HEK293 (cell line): ENCODE measurements at regions not wholly inside any gene's neighbourhood (a gene's known extent, or its start where the extent isn't known, plus 50 kb on each side); places are given as distances from the start of the nearest gene placed in this dataset.

Experiments used
- CTCF ChIA-PET: fragments of 350-600 bp; formaldehyde crosslinking; extraction: SDS; loops from one replicate; lab custom pipeline; 2021; ENCODE audit warnings: antibody characterized with exemption; lab: Yijun Ruan, JAX
- POLR2A ChIA-PET: fragments of 300-600 bp; formaldehyde crosslinking; extraction: SDS; loops from one replicate; lab custom pipeline; 2020; ENCODE audit warnings: antibody characterized with exemption, inconsistent platforms; lab: Yijun Ruan, JAX
- H3K27ac ChIP-seq: fragments of 200-500 bp; sonication (Bioruptor generic); 2 replicates; pipeline ENCODE4 v1.5.1; 2014; ENCODE audit warnings: low read depth, low read length, control low read depth, inconsistent platforms; ENCODE audit errors: extremely low read depth
- H3K36me3 ChIP-seq, 2 experiments: fragments of 200-500 bp in 1 of 2; sonication (Bioruptor generic) in 1 of 2; 1 replicate in 1 of 2; 2 replicates in 1 of 2; pipeline ENCODE4 v1.5.1; 2014 to 2017; ENCODE audit warnings: inconsistent platforms in 2 of 2, low read length in 2 of 2; ENCODE audit not compliant: control insufficient read depth in 2 of 2, insufficient read depth in 1 of 2
- H3K4me1 ChIP-seq: fragments of 200-500 bp; sonication (Bioruptor generic); 2 replicates; pipeline ENCODE4 v1.5.1; 2014; ENCODE audit warnings: mild to moderate bottlenecking, low read length, inconsistent platforms; ENCODE audit not compliant: control insufficient read depth, insufficient read depth
- H3K4me3 ChIP-seq: 2 replicates; pipeline ENCODE4 v1.5.1; 2011; ENCODE audit warnings: low read depth, mild to moderate bottlenecking, control low read depth, low read length, moderate library complexity
- H3K9me3 ChIP-seq: fragments of 200-500 bp; sonication (Bioruptor generic); 2 replicates; pipeline ENCODE4 v1.5.1; 2014; ENCODE audit warnings: low read depth, low read length, inconsistent platforms; ENCODE audit not compliant: control insufficient read depth, insufficient read depth
- ATF2 ChIP-seq: fragments of 450-650 bp; formaldehyde crosslinking; IDR thresholded peaks from 2 replicates; pipeline ENCODE4 v1.5.1; 2016; ENCODE audit warnings: missing biosample characterization, missing genetic modification characterization, low read depth
- KLF1 ChIP-seq: fragments of 450-650 bp; formaldehyde crosslinking; IDR thresholded peaks from 2 replicates; pipeline ENCODE4 v1.5.1; 2016; ENCODE audit warnings: missing biosample characterization, missing genetic modification characterization
- KLF16 ChIP-seq: fragments of 450-650 bp; formaldehyde crosslinking; IDR thresholded peaks from 2 replicates; pipeline ENCODE4 v1.5.1; 2017; ENCODE audit warnings: missing biosample characterization, missing genetic modification characterization
- ZBTB49 ChIP-seq: fragments of 450-650 bp; formaldehyde crosslinking; IDR thresholded peaks from 2 replicates; pipeline ENCODE4 v1.5.1; 2016; ENCODE audit warnings: missing biosample characterization, missing genetic modification characterization, low read depth
- ZNF280D ChIP-seq: fragments of 450-650 bp; formaldehyde crosslinking; IDR thresholded peaks from 2 replicates; pipeline ENCODE4 v1.5.1; 2016; ENCODE audit warnings: missing biosample characterization, missing genetic modification characterization
- ZNF37A ChIP-seq: fragments of 450-650 bp; IDR thresholded peaks from 2 replicates; pipeline ENCODE4 v1.5.1; 2018; ENCODE audit warnings: missing biosample characterization, missing genetic modification characterization
- ZNF426 ChIP-seq: fragments of 450-650 bp; formaldehyde crosslinking; IDR thresholded peaks from 2 replicates; pipeline ENCODE4 v1.5.1; 2017; ENCODE audit warnings: missing biosample characterization, missing genetic modification characterization, mild to moderate bottlenecking, inconsistent platforms, moderate library complexity
- ZNF518A ChIP-seq: fragments of 450-650 bp; formaldehyde crosslinking; conservative IDR thresholded peaks from 2 replicates; pipeline ENCODE4 v1.5.1; 2016; ENCODE audit warnings: low read depth, missing biosample characterization, missing genetic modification characterization
- ZNF544 ChIP-seq: fragments of 450-650 bp; formaldehyde crosslinking; IDR thresholded peaks from 2 replicates; pipeline ENCODE4 v1.5.0; 2017; ENCODE audit warnings: missing biosample characterization, missing genetic modification characterization
- ZNF558 ChIP-seq: fragments of 450-650 bp; formaldehyde crosslinking; IDR thresholded peaks from 2 replicates; pipeline ENCODE4 v1.5.1; 2016; ENCODE audit warnings: missing biosample characterization, missing genetic modification characterization
- ZNF639 ChIP-seq: fragments of 450-650 bp; formaldehyde crosslinking; IDR thresholded peaks from 2 replicates; pipeline ENCODE4 v1.5.1; 2016; ENCODE audit warnings: missing biosample characterization, missing genetic modification characterization
- ZNF776 ChIP-seq: fragments of 450-650 bp; formaldehyde crosslinking; IDR thresholded peaks from 2 replicates; pipeline ENCODE4 v1.5.0; 2017; ENCODE audit warnings: missing biosample characterization, missing genetic modification characterization, borderline replicate concordance
- ZNF830 ChIP-seq: fragments of 450-650 bp; IDR thresholded peaks from 2 replicates; pipeline ENCODE4 v1.5.0; 2018; ENCODE audit warnings: missing biosample characterization, missing genetic modification characterization, low read depth, mild to moderate bottlenecking, moderate library complexity
- ZSCAN23 ChIP-seq: fragments of 450-650 bp; formaldehyde crosslinking; IDR thresholded peaks from 2 replicates; pipeline ENCODE4 v1.5.1; 2016; ENCODE audit warnings: missing biosample characterization, missing genetic modification characterization
- ZXDB ChIP-seq: fragments of 450-650 bp; formaldehyde crosslinking; IDR thresholded peaks from 2 replicates; pipeline ENCODE4 v1.5.1; 2016; ENCODE audit warnings: missing biosample characterization, missing genetic modification characterization

GRCh38 chr10:9757176-9757575 lies 1260.5 kb upstream of the CELF2 start:
- H3K27ac ChIP-seq, result no peak overlapping the region
- CTCF ChIA-PET, result no interaction called here

GRCh38 chr10:9759596-9759995 lies 1258.1 kb upstream of the CELF2 start:
- Histone ChIP-seq H3K27ac (no peak overlapping the region), H3K9me3 (no peaks in the 10 kb centered on the region), H3K4me1 (no peaks in the 10 kb centered on the region), H3K36me3 (no peaks in the 10 kb centered on the region), H3K4me3 (no peak overlapping the region)
- TF ChIP-seq ZNF544, result no peak
- no peak for TF ChIP-seq ZSCAN23 (tag by site-specific recombination)
- TF ChIP-seq KLF1 (tag by site-specific recombination), result no peak
- TF ChIP-seq ZNF776 (tag by site-specific recombination), result no peak
- no peak for TF ChIP-seq KLF16
- TF ChIP-seq ZNF37A (tag by site-specific recombination), result no peak
- no peak for TF ChIP-seq ZNF639 (tag by site-specific recombination)
- TF ChIP-seq ZNF426 (tag by site-specific recombination), result no peak
- TF ChIP-seq ZXDB (tag by site-specific recombination), result no peak
- TF ChIP-seq ZNF558 (tag by site-specific recombination), result no peak
- TF ChIP-seq ZNF280D (tag by site-specific recombination), result no peak
- no peak for TF ChIP-seq ZNF518A (tag by site-specific recombination)
- TF ChIP-seq ZNF830 (tag by site-specific recombination), result no peak
- ChIA-PET POLR2A (no interaction called here), CTCF (no interaction called here)

More at GRCh38 chr10:9757176-9757575, 1260.5 kb upstream of the CELF2 start:
- H3K4me1 ChIP-seq, result no peaks in the 10 kb centered on the region
- no peaks in the 10 kb centered on the region for H3K36me3 ChIP-seq
- POLR2A ChIA-PET, result no interaction called here
- H3K9me3 ChIP-seq, result no peaks in the 10 kb centered on the region
- no peak overlapping the region for H3K4me3 ChIP-seq
- TF ChIP-seq ZBTB49 (tag by site-specific recombination) (no peak), ATF2 (tag by site-specific recombination) (peak; percentile 63)
- TF ChIP-seq, all 188 proteins: peak for 1
